ENCODE measurements at regions not wholly inside any gene's neighbourhood (a gene's known extent, or its start where the extent isn't known, plus 50 kb on each side); places are given as distances from the start of the nearest gene placed in this dataset.
A peak's percentile ranks its signal among the peaks of the same experiment; 100 is the strongest.

- no peak for TF ChIP-seq GATA2 (IDR thresholded peaks at IDR 0.05; ENCODE audit: low read depth, low read length)
- TF ChIP-seq GATA3 (IDR thresholded peaks at IDR 0.05; ENCODE audit: low read depth, low read length): no peak
Measured at GRCh38 chr12:27873010-27873409, 93.0 kb upstream of the MANSC4 start.

- no peak for TF ChIP-seq GATA3 (IDR thresholded peaks at IDR 0.05; ENCODE audit: low read depth, low read length)
- TF ChIP-seq GATA2 (IDR thresholded peaks at IDR 0.05; ENCODE audit: low read depth, low read length): no peak
Measured at GRCh38 chr12:27871946-27872345, 91.9 kb upstream of the MANSC4 start.

- TF ChIP-seq GATA3 (IDR thresholded peaks at IDR 0.05; ENCODE audit: low read depth, low read length) (no peak), GATA2 (IDR thresholded peaks at IDR 0.05; ENCODE audit: low read depth, low read length) (no peak)
Measured at GRCh38 chr12:27870939-27871338, 90.9 kb upstream of the MANSC4 start.

- TF ChIP-seq GATA3 (IDR thresholded peaks at IDR 0.05; ENCODE audit: low read depth, low read length): no peak
- no peak for TF ChIP-seq GATA2 (IDR thresholded peaks at IDR 0.05; ENCODE audit: low read depth, low read length)
Measured at GRCh38 chr12:27869567-27869966, 89.5 kb upstream of the MANSC4 start.

- TF ChIP-seq GATA2 (IDR thresholded peaks at IDR 0.05; ENCODE audit: low read depth, low read length): no peak
- no peak for TF ChIP-seq GATA3 (IDR thresholded peaks at IDR 0.05; ENCODE audit: low read depth, low read length)
Measured at GRCh38 chr12:27868139-27868538, 88.1 kb upstream of the MANSC4 start.

- TF ChIP-seq GATA2 (IDR thresholded peaks at IDR 0.05; ENCODE audit: low read depth, low read length) (peak; percentile 85), GATA3 (IDR thresholded peaks at IDR 0.05; ENCODE audit: low read depth, low read length) (peak; percentile 39; the same call in 1 of the 2 replicates)
Measured at GRCh38 chr12:27866373-27867101, 86.5 kb upstream of the MANSC4 start.

- no peak for TF ChIP-seq GATA3 (IDR thresholded peaks at IDR 0.05; ENCODE audit: low read depth, low read length)
- no peak for TF ChIP-seq GATA2 (IDR thresholded peaks at IDR 0.05; ENCODE audit: low read depth, low read length)
Measured at GRCh38 chr12:27865421-27865820, 85.4 kb upstream of the MANSC4 start.

GRCh38 chr12:27864521-27864920, 84.5 kb upstream of the MANSC4 start:
- TF ChIP-seq GATA2 (IDR thresholded peaks at IDR 0.05; ENCODE audit: low read depth, low read length): no peak

- TF ChIP-seq GATA2 (IDR thresholded peaks at IDR 0.05; ENCODE audit: low read depth, low read length) (no peak), GATA3 (IDR thresholded peaks at IDR 0.05; ENCODE audit: low read depth, low read length) (no peak)
Measured at GRCh38 chr12:27863839-27864238, 83.8 kb upstream of the MANSC4 start.

- TF ChIP-seq GATA2 (IDR thresholded peaks at IDR 0.05; ENCODE audit: low read depth, low read length) (no peak; the same call in 1 of the 2 replicates), GATA3 (IDR thresholded peaks at IDR 0.05; ENCODE audit: low read depth, low read length) (no peak)
Measured at GRCh38 chr12:27861428-27862167, 81.6 kb upstream of the MANSC4 start.

GRCh38 chr12:27859648-27860047, 79.6 kb upstream of the MANSC4 start:
- no peak for TF ChIP-seq GATA3 (IDR thresholded peaks at IDR 0.05; ENCODE audit: low read depth, low read length)
- no peak for TF ChIP-seq GATA2 (IDR thresholded peaks at IDR 0.05; ENCODE audit: low read depth, low read length)

GRCh38 chr12:27852742-27853141, 72.7 kb upstream of the MANSC4 start:
- TF ChIP-seq GATA3 (IDR thresholded peaks at IDR 0.05; ENCODE audit: low read depth, low read length) (no peak), GATA2 (IDR thresholded peaks at IDR 0.05; ENCODE audit: low read depth, low read length) (no peak)
